Esophagus muscularis mucosa (tissue), 4 donors: ENCODE measurements at regions not wholly inside any gene's neighbourhood (a gene's known extent, or its start where the extent isn't known, plus 50 kb on each side); places are given as distances from the start of the nearest gene placed in this dataset.

Experiments used
- CTCF ChIP-seq, 3 experiments: fragments of 200-600 bp in 2 of 3; fragments of 450-650 bp in 1 of 3; sonication (generic) in 2 of 3; IDR thresholded peaks; one replicate each; pipeline ENCODE4 v1.5.1; 2017 to 2019; ENCODE audit warnings: antibody characterized with exemption in 3 of 3, mild to moderate bottlenecking in 2 of 3, moderate library complexity in 1 of 3
- EP300 ChIP-seq: sonication (generic); formaldehyde crosslinking; IDR thresholded peaks from one replicate; pipeline ENCODE4 v1.6.1; 2017; ENCODE audit warnings: antibody characterized with exemption
- POLR2A ChIP-seq: fragments of 450-650 bp; IDR thresholded peaks from one replicate; pipeline ENCODE4 v1.6.1; 2017; ENCODE audit warnings: antibody characterized with exemption, moderate library complexity, mild to moderate bottlenecking, low read depth

GRCh38 chr21:35128536-35128935 is 79.4 kb upstream of the RUNX1 start:
- TF ChIP-seq CTCF (IDR thresholded peaks at IDR 0.05) (no peak), EP300 (no peak), POLR2A (no peak)
